ENCODE measurements at regions not wholly inside any gene's neighbourhood (a gene's known extent, or its start where the extent isn't known, plus 50 kb on each side); places are given as distances from the start of the nearest gene placed in this dataset.
"Not testable (repeated sequence)": the region's sequence is repeated elsewhere in the genome, so short reads cannot be mapped to it uniquely, and the experiment has no call there.

- no peak for DNase-seq
These were observed 86.1 kb upstream of the TCF21 start for GRCh38 chr6:133802861-133803260.

DNA sequence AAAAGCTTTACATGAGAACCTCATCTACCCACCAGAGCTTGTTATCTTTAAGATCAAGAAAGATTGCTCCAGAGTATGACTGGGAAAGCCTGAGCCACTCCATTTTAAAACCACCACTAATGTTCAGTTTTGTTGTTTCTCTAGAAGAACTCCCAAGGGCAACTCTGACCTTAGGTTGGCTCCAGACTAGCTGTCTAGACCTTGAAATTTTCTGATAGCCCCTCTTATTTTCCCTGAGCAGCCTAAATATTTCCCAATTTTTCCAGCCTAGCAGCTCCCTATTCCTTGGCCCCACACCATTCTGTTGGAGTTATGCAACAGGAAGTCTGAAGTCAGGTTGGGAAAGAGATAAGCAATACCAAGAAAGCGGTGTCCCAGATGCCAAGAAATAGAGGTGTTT is 84.6 kb upstream of the TCF21 start:
- DNase-seq, result no peak

DNA sequence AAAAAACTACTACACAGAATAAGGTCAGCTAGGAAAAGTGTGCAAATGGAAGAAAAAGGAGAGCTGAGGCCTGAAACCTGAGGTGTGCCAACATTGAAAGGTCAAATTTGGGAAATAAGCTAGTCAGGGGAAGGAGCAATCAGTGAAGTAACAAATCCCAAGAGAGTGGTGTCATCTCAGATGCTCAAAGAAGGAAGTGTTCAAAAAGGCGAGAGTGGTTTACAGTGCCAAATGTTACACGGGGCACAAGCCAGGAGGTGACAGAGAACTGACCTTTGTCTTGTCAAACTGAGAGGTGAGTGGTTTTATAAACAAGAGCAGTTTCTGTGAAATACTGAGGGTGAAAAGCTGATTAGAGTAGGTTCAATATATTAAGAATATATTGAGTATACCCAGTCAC is 83.0 kb upstream of the TCF21 start:
- no peak for DNase-seq

DNA sequence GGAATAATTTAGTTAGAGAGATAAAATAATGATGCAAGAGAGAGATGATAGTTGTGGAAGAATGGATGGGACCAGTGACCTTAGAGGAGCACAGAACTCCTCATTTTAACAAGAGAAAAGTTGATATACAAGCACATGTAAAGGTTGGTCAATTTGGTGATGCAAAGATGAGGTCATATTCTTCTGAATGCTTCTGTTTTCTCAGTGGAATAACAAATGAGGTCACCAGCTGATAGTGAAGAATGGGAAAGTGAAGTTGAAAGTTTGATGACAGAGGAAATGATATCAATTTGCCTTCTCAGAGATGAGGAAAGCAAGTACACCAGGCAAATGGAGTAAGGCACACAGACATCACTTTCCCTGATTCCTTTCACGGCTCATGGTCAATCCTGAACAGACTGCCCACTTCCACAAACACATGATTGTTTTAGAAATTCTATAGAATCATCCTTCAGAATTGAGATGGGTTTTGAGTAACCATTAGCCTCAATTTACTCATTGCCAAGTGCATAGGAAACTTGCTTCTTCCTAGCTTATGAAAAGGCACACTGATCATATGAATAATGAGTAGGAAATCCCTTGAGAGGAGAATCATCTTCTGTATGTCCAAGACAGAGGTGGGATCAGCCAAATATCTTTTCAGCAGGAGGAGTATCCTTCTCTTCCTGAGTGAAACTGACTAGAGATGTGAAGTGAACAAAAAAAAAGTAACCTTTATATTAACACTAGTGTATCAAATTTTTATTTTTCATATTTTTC is 82.4 kb upstream of the TCF21 start:
- DNase-seq, result no peak

DNA sequence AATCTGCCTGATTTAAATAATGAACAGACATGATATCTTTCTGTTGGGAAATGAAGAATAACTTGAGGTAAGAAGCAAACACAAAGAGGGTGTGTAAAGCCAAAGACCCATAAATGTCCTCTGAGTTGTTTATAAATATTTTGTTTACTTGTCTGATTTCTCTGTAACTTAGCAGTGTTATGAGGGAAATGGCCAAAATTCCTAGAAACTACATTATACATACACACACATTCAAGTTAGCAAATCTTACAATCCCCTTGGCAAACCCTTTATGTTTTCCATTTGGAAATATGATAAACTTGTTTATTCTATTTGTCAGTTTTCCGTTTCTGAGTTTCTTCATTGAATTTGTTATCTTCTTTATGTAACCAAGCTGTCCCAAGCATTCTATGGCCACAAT is 81.4 kb upstream of the TCF21 start:
- no peak for DNase-seq

DNA sequence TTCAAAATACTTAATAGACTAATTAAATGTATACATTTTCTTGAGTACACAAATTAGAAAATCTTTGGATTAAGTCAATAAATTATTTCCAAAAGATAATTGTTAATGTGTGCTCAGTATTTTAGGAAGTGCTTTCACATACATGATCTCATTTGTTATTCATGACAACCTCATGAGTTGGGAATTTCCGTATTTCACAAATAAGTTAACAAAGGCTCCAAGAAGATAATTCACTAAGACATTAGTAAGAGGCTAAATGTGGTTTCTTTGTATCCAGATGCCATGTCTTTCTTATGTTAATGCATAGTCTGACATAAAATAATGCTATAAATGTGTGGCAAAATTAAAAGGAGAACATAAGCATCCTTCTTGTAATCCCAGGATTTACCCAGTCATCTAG is 79.5 kb upstream of the TCF21 start:
- no peak for DNase-seq

GRCh38 chr6:133811557-133811956 is 77.4 kb upstream of the TCF21 start:
- no peak for DNase-seq

DNA sequence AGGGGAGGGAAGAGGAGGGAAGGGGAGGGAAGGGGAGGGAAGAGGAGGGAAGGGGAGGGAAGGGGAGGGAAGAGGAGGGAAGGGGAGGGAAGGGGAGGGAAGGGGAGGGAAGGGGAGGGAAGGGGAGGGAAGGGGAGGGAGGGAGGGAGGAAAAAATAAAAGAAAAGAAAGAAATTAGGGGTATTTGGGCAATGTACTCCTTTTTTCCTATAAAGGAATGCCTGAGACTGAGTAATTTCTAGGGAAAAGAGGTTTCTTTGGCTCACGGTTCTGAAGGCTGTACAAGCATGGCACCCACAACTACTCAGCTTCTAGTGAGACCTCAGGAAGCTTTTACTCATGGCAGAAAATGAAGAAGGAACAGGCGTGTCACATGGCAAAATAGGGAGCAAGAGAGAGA is 76.5 kb upstream of the TCF21 start:
- not testable (repeated sequence) for DNase-seq

- DNase-seq, result no peak
These were observed 74.7 kb upstream of the TCF21 start for GRCh38 chr6:133814238-133814637.

DNA sequence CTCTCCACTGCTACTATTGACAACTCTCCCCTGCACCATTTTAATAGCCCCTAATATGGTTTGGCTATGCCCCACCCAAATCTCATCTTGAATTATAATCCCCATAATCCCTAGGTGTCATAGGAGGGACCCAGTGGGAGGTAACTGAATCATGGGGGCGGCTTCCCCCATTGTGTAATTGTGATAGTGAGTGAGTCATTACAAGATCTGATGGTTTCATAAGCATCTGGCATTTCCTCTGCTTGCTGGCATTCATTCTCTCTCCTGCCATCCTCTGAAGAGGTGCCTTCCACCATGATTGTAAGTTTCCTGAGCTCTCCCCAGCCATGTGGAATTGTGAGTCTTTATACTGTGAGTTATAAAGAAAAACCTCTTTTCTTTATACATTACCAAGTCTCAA is 74.1 kb upstream of the TCF21 start:
- DNase-seq, result no peak

DNA sequence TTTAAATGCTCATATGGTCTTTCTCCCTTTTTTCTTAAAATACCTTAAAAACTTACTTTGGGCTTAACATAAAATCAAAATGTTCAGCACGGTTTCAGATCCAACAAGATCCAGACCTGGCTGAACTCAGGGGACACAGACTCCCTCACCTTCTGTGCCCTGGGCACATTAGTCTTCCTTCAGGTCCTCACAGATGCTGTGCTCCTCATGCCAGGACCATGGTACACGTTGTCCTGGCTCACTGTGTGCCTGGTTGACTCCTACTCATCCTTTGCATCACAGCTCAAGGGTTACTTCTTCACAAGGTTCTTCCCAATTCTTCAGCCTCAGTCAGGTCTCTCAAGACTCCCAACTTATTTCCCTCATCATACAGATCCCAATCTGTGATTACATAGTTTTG is 73.6 kb upstream of the TCF21 start:
- no peak for DNase-seq

DNA sequence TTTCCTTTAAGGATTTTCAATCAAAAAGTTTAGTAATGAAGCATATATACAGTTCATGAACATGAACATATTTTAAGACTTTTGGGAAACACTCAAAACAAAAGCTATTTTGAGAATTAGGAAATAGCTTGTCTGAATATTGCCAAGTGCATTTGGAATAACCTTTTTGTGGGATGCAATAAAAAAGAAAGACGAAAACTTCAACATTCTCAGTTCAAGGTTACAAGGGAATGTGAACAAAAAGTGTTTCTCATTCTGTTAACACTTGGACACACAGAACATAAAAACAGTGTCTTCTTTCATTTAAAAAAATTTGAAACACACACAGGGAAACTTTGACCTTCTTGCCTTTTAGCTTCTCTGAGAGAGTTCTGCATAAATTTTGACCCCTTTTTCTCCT is 72.7 kb upstream of the TCF21 start:
- no peak for DNase-seq

- no peak for DNase-seq
These were observed 71.4 kb upstream of the TCF21 start for GRCh38 chr6:133817460-133818047.

GRCh38 chr6:133818320-133818719 is 70.6 kb upstream of the TCF21 start:
- no peak for DNase-seq

DNA sequence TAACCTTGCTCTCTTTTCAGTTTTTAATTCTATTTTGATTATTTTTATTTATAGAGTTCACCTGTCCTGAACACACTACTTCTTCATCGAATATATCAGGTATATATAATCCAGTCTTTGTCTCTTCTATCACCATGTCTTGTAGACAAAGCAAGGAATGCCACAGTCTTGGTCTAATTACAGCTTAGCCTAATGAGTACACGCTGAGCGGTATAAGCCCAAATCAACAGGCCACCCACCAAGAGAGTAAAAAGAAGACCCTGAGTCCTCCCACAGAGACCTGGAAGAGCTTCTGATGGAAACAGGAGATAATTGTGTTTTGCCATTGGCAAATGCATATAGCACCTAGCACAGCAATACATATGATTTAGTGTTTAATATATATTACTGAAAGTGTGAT is 68.7 kb upstream of the TCF21 start:
- DNase-seq, result no peak

DNA sequence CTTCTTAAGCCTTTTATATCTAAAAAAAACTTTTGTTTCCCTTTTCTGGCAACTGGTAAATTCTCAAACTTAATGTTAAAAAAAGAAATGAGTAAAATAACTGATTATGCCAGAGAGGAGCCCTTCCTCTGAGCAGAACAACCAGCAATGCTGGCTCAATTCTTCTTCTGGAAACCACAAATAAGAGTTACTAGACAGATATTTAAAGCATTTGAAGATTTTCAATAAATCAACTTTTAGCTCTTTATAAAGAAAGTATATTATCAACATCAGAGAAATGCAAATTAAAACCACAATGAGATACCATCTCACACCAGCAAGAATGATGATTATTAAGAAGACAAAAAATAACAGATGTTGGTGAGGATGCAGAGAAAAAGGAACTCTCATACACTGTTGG is 61.1 kb upstream of the TCF21 start:
- no peak for DNase-seq

- no peak for DNase-seq
These were observed 55.0 kb upstream of the TCF21 start for GRCh38 chr6:133833949-133834359.

DNA sequence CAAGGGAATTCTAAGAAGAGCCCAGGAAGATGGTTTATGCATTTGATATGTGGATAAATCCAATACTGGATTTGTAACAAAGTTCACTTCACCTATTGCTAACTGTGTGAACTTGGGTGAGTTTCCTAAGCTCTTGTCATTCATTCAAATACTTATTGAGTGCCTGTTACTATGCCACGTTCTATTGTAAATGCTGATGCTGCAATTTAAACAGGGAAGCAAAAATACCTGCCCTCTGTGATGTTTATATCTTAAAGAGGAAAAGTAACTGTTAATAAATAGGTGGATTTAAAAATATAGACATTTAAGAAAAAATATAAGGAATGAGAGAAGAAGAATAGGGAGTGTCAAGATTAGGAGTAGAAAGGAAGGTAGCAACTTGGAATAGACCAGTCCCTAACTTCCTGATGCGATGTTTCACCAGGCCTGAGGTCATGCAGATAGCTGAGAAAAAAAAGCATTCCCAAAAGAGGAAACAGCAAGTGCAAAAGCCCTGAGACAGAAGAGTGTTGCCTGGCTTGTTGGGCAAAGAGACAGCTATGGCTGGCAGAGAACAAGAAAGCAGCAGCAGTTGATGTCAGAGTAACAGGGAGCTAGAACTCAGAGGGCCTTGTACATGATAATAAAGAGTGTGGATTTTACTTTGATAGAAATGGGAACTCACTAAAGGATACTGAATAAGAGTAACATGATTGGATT is 54.3 kb upstream of the TCF21 start:
- DNase-seq, result no peak

- DNase-seq, result no peak
These were observed 53.0 kb upstream of the TCF21 start for GRCh38 chr6:133835901-133836300.

- no peak for DNase-seq
These were observed 51.0 kb upstream of the TCF21 start for GRCh38 chr6:133837801-133838349.

All from right forelimb (tissue), 1 donor.